ENCODE measurements at regions not wholly inside any gene's neighbourhood (a gene's known extent, or its start where the extent isn't known, plus 50 kb on each side); places are given as distances from the start of the nearest gene placed in this dataset.

DNA sequence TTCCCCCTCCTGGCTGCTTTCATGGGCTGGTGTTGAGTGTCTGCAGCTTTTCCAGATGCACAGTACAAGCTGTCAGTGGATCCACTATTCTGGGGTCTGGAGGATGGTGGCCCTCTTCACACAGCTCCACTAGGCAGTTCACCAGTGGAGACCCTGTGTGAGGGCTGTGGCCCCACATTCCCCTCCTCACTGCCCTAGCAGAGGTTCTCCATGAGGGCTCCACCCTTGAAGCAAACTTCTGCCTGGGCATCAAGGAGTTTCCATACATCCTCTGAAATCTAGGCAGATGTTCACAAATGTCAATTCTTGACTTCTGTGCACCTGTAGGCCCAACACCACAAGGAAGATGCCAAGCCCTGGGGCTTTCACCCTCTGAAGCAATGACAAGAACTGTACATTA lies 1386.2 kb upstream of the ACVR2A start:
- ChIA-PET CTCF (no interaction called here), POLR2A (ENCODE audit: low non-redundant PET) (no interaction called here)
- TF ChIP-seq, protein P1, sequence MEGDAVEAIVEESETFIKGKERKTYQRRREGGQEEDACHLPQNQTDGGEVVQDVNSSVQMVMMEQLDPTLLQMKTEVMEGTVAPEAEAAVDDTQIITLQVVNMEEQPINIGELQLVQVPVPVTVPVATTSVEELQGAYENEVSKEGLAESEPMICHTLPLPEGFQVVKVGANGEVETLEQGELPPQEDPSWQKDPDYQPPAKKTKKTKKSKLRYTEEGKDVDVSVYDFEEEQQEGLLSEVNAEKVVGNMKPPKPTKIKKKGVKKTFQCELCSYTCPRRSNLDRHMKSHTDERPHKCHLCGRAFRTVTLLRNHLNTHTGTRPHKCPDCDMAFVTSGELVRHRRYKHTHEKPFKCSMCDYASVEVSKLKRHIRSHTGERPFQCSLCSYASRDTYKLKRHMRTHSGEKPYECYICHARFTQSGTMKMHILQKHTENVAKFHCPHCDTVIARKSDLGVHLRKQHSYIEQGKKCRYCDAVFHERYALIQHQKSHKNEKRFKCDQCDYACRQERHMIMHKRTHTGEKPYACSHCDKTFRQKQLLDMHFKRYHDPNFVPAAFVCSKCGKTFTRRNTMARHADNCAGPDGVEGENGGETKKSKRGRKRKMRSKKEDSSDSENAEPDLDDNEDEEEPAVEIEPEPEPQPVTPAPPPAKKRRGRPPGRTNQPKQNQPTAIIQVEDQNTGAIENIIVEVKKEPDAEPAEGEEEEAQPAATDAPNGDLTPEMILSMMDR (conservative IDR thresholded peaks at IDR 0.05; ENCODE audit: low read depth): no peak
- DNase-seq (ENCODE audit: low spot score): no peak
- H3K27ac ChIP-seq: no peak overlapping the region

DNA sequence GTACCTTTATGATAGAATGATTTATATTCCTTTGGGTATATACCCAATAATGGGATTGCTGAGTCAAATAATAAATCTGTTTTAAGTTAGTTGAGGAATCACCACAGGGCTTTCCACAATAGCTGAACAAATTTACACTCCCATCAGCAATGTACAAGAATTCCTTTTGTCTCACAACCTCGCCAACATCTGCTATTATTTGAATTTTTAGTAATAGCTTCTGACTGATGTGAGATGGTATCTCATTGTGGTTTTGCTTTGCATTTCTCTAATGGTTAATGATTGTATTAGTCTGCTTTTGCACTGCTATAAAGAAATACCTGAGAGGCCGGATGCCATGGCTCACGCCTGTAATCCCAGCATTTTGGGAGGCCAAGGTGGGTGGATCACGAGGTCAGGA lies 1387.6 kb upstream of the ACVR2A start:
- DNase-seq (ENCODE audit: low spot score): no peak
- POLR2A ChIA-PET (ENCODE audit: low non-redundant PET): no interaction called here
- TF ChIP-seq, protein P1 (conservative IDR thresholded peaks at IDR 0.05; ENCODE audit: low read depth): no peak
- H3K27ac ChIP-seq: no peak overlapping the region
- CTCF ChIA-PET: no interaction called here

DNA sequence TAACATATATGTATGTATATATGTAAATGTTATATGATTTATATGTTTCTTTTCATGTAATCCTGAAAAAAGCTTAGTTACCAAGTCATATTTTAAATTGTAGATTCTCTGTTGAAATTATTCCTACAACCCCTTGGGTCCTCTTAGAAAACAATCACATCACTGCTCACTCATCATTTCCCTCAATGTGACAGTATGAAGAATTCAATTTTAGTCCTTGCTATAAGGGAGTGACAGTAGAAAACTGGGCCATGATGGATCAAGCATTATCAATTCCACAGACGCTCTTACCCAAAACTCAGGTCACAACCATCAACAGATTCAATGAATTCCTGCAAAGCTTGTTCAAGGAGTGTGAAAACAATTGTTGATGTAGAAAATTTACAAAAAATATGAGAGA lies 1389.5 kb upstream of the ACVR2A start:
- ChIA-PET POLR2A (ENCODE audit: low non-redundant PET) (no interaction called here), CTCF (interaction anchor here (0.6 to 1.0 kb wide), 2 partner anchors 62 to 71 kb away, joined by 3 read pairs; no protein-coding TSS in a partner anchor)
- H3K27ac ChIP-seq: no peak overlapping the region
- DNase-seq (ENCODE audit: low spot score): no peak
- TF ChIP-seq, protein P1 (conservative IDR thresholded peaks at IDR 0.05; ENCODE audit: low read depth): no peak

DNA sequence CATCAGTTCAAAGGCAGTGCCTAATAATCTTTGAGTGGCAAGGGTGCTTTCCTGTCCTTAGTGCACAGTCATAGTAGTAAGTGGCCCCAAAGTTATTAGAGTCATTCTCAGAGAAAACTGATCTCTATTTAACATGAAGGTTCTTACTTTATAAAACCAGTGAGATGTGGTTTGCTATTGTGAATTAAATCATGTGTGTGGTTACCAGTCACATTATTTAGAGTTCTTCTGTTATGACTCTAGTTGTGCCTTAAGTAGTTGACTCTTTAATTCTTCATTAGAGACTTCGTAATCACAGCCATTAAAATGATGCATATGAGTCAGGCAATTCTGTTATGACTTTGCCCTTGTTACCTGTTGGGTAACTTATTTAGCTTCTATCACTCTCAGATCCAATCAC lies 1392.9 kb upstream of the ACVR2A start:
- ChIA-PET CTCF (no interaction called here), POLR2A (ENCODE audit: low non-redundant PET) (no interaction called here)
- DNase-seq (ENCODE audit: low spot score): no peak
- TF ChIP-seq, protein P1 (conservative IDR thresholded peaks at IDR 0.05; ENCODE audit: low read depth): no peak
- H3K27ac ChIP-seq: no peak overlapping the region

DNA sequence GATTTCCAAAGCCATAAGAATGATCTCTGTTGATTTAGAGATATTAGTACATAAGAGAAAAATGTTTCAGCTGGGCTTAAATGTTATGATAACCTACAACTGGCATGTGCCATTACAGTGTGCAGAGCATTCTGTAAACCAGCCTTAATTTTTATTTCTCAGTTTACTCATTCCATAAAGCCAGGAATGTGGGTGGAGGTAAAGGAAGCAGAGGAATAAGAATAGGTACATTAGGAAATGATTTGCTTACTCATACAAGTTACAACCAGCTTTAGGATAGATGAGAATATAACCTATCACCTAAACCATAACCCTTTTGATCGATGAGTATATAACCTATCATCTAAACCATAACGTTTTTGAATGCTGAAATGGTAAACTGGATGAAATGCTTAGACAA lies 1394.7 kb upstream of the ACVR2A start:
- no peak for DNase-seq (ENCODE audit: low spot score)
- CTCF ChIA-PET: interaction anchor here (0.6 kb wide), 1 partner anchor 1447 kb away, joined by 3 read pairs; no protein-coding TSS in a partner anchor
- TF ChIP-seq, protein P1 (conservative IDR thresholded peaks at IDR 0.05; ENCODE audit: low read depth): no peak
- POLR2A ChIA-PET (ENCODE audit: low non-redundant PET): no interaction called here
- H3K27ac ChIP-seq: no peak overlapping the region

DNA sequence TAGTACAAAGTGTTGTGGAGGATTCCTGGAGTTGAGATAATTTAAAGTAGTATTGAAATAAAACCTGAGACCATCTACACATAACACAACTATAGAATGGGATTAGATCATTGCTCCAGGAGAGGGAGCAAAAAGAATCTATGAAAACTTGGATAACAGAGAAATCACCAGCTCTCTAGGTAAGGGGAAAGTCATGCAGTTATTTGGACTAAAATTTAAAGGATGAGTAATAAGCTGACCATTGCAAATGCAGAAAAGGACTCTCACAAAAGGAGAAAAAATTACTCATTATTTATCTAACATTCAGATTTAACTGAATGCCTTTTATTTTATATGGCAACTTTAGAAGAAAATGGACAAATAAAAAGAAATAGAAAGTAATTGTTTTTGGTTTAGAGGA lies 1399.8 kb upstream of the ACVR2A start:
- TF ChIP-seq, protein P1 (conservative IDR thresholded peaks at IDR 0.05; ENCODE audit: low read depth): no peak
- no peak for DNase-seq (ENCODE audit: low spot score)
- ChIA-PET CTCF (interaction anchor here (0.7 kb wide), 1 partner anchor 507 kb away, joined by 4 read pairs; no protein-coding TSS in a partner anchor), POLR2A (ENCODE audit: low non-redundant PET) (no interaction called here)
- no peak overlapping the region for H3K27ac ChIP-seq

DNA sequence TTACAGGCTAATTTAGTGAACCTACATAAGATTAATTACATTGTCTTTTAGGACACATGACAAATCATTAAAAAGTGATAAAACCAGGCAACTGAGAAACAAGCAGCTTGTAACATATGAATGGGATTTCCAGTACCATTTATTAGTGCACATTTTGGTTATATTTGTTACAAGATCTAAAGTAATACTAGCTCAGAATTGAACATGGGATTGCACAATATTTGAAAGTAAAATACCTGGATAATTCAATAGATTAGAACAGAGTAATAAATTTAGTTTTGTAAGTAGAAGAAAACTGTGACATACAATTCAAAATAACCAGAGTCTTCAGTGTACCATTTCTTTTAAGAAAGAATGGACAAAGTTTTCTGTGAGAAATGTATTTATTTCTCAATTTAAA lies 1400.7 kb upstream of the ACVR2A start:
- no peak for DNase-seq (ENCODE audit: low spot score)
- ChIA-PET POLR2A (ENCODE audit: low non-redundant PET) (no interaction called here), CTCF (interaction anchor here (0.8 kb wide), 1 partner anchor 99 kb away, joined by 3 read pairs; no protein-coding TSS in a partner anchor)
- no peak overlapping the region for H3K27ac ChIP-seq
- TF ChIP-seq, protein P1 (conservative IDR thresholded peaks at IDR 0.05; ENCODE audit: low read depth): no peak
